ENCODE measurements at regions not wholly inside any gene's neighbourhood (a gene's known extent, or its start where the extent isn't known, plus 50 kb on each side); places are given as distances from the start of the nearest gene placed in this dataset.
"Not testable (repeated sequence)": the region's sequence is repeated elsewhere in the genome, so short reads cannot be mapped to it uniquely, and the experiment has no call there.

DNA sequence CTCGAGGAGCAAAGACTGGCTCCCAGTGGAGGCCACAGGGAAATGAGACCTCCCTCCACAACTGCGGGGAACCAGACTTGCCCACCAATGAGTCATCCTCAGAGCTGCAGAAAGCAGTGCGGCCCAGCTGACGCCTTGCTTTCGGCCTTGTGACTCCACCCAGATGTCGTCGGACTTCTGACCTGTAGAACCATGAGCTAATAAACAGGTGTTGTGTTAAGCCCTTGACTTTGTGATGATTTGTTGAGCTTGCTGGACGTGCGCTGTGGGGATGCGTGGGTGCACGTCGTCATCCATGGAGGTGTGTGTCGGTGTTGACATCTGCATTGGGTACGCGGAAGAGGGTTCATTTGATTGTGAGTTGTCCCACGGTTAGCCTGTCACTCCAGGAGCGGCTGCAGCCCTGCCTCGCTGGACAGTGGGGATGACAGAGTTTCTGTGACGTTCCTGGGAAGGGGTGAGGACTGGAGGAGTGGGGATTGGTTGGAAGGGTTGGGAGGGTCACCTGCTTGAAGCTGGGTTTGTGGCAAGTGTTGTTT lies 154.1 kb downstream of the SH3BP4 start:
- H3K27ac ChIP-seq = no peak overlapping the region
- no peak for DNase-seq (ENCODE audit: low read depth, low spot score)

DNA sequence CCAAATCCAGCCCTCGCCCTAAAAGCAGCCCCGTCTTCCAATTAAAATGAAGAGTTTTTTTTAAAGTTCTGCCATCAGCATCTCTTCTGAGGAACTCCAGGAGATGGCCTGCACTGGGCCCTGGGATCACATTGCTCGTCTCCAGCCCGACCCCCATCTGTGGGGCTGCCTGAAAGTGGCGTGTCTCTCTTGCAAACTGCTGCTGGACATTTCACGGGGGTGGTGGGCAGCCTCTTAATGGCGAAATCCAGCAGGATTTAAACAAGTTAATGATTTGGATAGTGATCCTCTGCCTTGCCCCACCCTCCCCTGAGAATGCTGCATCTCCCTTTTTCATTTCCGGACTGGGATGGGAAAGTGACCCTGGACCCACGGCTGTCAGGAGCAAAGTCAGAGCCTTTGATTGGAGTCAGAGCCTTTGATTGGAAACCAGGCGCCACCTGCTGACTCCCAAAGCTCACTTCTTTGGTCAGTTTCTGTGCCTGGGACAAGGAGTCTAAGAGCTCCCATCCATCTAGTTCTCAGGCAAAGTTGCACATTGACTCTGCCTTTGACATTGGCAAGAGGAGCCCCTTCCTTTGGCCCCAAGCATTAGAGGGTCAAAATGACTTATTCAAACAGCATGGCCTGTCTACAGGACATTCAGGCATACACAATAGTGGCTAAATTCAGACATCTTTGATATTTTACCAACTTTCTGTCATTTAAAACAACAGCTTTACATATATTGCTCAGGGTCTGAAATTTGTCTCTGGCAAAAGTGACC lies 155.2 kb downstream of the SH3BP4 start:
- DNase-seq (ENCODE audit: low read depth, low spot score) = no peak
- no peak overlapping the region for H3K27ac ChIP-seq

DNA sequence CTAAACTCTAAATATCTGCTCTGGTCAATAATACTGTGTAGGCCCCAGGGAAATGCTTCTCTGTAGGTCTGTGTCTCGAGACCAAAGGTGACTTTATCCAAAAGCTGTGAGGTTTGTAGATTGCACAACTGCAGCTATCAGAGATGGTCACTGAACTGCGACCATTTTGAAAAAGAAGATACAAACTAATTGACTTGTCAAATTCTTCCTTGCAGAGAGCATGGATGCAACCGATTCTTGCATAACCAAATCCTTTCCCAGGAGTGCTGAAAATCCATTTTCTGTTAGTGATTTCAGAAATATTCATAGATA lies 155.8 kb downstream of the SH3BP4 start:
- H3K27ac ChIP-seq = no peak overlapping the region
- no peak for DNase-seq (ENCODE audit: low read depth, low spot score)

DNA sequence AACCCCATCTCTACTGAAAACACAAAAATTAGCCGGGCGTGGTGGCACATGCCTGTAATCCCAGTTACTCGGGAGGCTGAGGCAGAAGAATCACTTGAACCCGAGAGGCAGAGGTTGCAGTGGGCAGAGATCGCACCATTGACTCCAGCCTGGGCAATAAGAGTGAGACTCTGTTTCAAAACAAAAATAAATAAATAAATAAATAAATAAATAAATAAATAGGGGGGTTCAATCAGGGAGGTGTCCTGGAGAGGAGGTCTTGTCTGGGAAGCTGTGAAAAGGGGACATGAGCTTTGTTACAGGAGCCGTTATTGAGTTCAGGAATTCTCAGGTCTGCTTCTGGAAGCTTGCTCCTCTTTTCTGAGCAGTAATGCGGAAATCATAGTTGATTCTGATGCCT lies 157.7 kb downstream of the SH3BP4 start:
- not testable (repeated sequence) for DNase-seq (ENCODE audit: low read depth, low spot score); H3K27ac ChIP-seq

DNA sequence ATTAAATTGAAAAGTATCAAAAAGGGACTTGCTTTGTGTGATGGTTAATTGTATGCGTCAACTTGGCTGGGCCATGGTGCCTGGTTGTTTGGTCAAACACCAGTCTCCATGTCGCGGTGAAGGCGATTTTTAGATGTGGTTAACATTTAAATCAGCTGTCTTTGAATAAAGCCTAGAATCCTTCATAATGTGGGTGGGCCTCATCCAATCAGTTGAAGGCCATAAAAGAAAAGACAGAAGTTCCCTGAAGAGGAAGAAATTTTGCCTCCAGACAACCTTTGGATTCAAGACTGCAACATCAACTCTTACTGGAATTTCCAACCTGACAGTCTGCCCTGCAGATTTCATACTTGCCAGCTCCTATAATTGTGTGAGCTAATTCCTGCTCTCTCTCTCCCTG lies 160.5 kb downstream of the SH3BP4 start:
- no peak overlapping the region for H3K27ac ChIP-seq
- DNase-seq (ENCODE audit: low read depth, low spot score) = no peak

DNA sequence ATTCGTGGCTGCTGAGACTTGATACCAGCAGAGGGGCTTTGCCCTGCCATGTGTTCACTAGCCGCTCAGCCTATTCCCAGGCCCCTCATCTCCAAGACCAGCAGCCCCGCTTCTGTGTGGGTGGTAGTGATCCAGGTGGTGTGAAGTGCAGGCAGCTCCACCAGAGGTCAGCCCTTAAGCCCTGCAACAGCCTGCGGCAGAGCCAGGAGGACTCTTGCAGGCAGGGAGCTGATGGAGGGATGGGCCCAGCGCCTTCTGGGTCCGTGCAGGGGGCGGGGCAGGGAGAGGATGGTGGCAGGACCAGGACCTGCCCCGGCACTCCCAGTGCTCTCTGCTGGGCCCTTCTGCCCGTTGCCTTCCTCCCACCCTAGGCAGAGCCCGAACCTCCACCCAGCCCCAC lies 162.0 kb downstream of the SH3BP4 start:
- no peak for DNase-seq (ENCODE audit: low read depth, low spot score)

DNA sequence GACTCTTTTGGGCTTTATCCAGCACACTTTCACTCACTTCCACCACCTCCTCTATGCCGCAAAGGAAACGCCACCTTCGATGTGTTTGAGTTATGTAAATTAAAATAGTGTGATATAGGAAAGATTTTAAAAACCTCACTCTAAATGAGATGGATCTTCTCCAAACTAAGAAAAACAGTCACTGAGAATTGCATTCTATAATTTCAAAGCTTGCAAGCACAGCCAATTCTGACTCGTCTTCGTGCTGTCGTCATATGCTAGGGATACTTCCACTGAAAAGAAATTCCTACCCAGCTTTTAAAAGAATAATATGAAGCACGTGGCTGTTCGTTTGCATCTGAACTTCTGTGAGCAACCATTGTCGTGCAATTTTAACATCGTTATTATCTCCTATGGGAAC lies 162.5 kb downstream of the SH3BP4 start:
- no peak overlapping the region for H3K27ac ChIP-seq
- no peak for DNase-seq (ENCODE audit: low read depth, low spot score)

More for the DNA sequence above, 162.0 kb downstream of the SH3BP4 start:
- no peak overlapping the region for H3K27ac ChIP-seq

DNA sequence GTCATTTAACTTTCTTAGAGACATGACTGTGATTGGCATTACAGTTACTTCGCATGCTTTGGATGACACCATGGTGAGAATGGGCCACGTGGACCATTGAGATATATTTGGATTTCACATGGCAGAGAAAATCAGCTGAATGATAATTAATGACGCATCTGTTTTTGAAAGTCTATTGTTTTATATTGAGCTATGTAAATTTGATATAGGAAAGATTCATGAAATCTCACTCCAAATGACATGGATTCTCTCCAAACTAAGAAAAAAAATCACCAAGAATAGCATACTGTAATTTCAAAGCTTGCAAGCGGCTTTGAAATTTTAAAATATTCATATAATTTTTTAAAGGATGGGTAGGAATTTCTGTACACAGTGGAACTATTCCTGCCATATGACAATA lies 163.7 kb downstream of the SH3BP4 start:
- no peak for DNase-seq (ENCODE audit: low read depth, low spot score)
- no peak overlapping the region for H3K27ac ChIP-seq

DNA sequence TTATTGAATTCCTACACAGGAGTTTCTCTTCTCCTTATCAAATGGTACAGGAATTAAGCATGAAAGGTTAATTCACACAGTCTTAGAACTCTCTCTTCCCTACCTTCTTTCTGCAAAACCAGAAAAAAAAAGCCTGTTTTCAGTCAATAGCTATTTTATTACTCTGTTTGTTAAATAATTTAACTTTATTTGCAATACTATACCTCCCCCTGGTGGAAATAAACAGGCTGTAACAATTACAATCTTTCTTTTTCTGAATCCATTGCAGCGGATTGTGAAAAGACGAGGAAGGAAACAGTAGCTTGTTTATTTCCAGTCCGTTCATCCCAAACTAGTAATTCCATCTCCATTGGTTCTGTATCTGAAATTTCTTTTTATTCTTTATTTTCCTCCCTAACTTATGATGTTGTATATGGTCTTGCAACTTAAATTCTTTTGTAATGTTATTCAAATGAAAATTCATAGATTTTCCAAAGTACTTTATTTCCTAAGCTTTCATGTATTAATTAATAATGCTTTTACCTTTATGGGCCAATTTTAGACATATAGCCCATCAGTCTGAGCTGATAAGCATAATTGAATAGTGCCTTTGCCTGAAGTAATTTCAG lies 165.2 kb downstream of the SH3BP4 start:
- DNase-seq (ENCODE audit: low read depth, low spot score) = no peak

DNA sequence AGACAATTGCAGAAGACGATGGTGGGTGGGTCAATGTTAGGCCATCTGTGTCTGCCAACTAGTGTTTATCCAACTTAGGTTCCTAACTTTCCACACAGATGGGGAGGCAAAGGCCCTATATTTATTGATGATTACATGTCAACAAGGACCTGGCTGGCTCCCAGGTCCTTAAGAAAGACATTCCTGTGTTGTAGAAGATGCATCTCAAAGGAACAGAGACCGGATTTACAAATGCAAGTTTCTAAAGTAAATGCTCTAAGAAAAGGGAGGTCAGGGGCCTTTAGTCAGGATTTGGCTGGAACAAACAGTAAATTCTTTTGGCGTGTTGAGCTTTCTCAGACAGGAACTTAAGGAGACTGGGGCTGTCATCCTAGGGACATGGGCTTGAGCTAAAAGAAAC lies 175.0 kb downstream of the SH3BP4 start:
- no peak overlapping the region for H3K27ac ChIP-seq
- no peak for DNase-seq (ENCODE audit: low read depth, low spot score)

More for the DNA sequence above, 165.2 kb downstream of the SH3BP4 start:
- no peak overlapping the region for H3K27ac ChIP-seq

DNA sequence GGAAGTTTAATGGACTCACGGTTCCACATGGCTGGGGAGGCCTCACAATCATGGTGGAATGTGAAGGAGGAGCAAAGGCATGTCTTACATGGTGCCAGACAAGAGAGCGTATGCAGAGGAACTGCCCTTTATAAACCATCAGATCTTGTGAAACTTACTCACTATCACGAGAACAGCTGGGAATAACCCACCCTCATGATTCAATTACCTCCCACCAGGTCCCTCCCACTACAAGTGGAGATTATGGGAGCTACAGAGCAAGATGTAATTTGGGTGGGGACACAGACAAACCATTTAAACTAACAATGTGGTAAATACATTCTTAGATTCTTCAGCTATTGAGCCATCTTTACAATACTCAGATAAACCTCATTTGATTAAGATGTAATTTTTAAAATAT lies 176.1 kb downstream of the SH3BP4 start:
- no peak overlapping the region for H3K27ac ChIP-seq
- no peak for DNase-seq (ENCODE audit: low read depth, low spot score)

DNA sequence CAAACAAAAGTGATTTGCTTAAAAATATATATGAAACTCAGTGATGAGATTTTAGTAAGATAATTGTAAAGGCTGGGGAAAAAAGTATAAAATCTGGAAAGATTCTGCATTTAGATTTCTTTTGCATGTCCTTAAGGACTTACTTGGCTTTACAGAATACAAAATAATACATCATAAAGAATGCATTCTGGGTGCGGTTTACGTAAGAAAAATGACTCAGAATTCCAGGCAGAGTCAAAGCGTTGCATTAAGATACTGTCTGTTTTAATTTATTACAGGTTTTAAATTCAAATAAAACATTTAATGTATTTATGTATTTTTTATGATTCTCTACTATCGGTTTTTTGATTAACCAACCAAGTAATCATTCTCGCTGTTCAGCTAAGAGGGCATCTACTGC lies 178.0 kb downstream of the SH3BP4 start:
- DNase-seq (ENCODE audit: low read depth, low spot score) = no peak
- H3K27ac ChIP-seq = no peak overlapping the region

DNA sequence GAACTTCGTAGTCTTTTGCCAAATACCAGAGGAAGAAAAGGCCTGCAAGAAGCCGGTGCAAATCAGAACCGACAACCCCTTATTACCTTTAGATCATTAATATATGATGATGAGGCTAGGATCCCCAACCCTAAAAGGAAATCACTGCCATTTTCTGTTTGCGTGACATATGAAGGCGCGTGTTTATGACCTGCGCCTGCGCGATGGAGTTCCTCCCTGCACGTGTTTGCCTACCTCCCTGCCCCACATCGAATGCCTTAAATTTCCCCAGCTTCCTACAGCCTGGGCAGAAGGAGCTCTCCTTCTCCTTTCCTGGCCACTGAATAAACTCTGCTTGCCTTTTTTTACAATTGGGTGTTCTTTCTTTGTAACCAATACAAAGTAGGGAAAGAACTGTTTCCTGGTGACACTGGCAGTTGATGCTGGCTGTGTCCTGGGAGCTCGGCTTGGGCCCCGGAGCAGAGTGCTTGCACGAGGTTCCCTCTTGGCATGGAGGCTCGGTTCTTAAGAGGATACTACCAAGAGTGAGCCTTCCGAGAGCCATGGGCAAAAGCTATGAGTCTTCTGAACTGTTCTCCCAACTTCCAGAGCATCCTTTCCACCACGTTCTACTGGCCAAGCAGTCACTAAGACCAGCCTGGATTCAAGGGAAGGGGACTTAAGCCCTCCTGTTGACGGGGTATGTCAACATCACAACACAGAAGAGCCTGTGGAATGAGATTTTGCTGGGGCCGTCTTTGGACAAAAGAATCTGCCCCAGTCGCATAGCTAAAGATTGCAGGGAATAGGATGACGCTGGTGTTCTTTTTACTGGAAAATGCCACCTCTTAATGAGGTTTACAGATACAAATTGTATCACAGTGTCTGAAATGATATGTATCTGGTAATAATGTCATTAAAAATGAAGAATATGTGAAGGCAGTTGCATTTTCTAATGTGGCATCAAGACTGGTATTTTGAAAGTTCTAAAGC lies 179.8 kb downstream of the SH3BP4 start:
- H3K27ac ChIP-seq = no peak overlapping the region
- DNase-seq (ENCODE audit: low read depth, low spot score) = no peak

DNA sequence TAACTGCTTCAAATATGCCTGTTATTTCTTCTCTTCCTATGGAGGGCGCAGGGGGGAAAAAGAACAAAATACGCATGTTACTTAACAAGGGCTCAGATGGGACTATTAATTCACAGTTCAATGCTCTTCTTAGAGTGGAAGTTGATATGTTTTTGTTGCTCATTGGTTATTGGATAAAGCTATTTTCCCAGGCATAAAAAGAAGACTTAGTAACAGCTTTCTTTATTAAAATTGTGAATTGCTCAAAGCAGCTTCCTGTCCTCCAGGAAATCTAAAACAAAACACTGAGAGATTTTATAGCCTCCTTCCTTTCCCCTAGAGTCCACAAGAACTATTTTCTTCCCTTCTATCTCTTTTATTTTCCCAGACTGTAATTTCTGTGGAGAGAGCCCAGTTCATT lies 180.8 kb downstream of the SH3BP4 start:
- no peak overlapping the region for H3K27ac ChIP-seq
- no peak for DNase-seq (ENCODE audit: low read depth, low spot score)

DNA sequence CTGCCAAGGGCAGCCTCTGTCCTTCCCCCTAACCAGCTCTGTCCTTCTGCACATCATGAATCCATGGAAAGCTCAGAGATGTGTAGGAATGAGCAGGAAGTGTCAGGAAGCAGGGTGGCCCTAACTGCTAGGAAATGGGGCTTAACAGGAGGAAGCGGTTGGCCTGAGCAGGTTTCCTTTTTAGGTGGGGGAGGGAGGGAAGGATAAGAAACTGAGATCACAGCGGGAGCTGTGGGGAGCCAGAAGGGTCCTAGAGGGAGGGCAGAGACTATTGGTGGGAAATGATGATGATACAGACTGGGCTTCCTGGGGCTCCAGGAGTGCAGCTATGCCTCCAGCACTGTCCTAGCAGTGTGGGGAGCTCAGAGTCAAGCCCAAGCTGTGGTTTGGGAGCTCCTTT lies 182.0 kb downstream of the SH3BP4 start:
- no peak for DNase-seq (ENCODE audit: low read depth, low spot score)

DNA sequence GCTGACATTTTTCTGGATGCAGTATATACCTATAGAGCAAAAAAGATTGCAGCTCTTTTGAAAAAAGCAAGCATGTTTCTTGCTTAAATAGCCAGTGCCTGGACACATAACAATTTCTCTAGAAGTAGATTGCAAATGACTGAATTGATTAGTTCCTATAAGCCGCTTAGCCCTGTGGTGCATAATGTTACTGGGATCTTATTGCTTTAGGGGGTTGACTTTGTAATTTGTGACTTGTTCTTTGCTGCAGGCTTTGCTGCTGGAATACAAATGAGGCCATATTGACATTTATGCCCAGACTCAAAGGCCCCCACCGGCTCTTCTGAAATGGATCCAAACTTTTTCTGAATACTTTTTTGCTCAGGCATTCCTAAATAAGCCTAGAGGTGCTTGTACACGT lies 182.6 kb downstream of the SH3BP4 start:
- no peak overlapping the region for H3K27ac ChIP-seq
- DNase-seq (ENCODE audit: low read depth, low spot score) = no peak

More for the DNA sequence above, 182.0 kb downstream of the SH3BP4 start:
- no peak overlapping the region for H3K27ac ChIP-seq

DNA sequence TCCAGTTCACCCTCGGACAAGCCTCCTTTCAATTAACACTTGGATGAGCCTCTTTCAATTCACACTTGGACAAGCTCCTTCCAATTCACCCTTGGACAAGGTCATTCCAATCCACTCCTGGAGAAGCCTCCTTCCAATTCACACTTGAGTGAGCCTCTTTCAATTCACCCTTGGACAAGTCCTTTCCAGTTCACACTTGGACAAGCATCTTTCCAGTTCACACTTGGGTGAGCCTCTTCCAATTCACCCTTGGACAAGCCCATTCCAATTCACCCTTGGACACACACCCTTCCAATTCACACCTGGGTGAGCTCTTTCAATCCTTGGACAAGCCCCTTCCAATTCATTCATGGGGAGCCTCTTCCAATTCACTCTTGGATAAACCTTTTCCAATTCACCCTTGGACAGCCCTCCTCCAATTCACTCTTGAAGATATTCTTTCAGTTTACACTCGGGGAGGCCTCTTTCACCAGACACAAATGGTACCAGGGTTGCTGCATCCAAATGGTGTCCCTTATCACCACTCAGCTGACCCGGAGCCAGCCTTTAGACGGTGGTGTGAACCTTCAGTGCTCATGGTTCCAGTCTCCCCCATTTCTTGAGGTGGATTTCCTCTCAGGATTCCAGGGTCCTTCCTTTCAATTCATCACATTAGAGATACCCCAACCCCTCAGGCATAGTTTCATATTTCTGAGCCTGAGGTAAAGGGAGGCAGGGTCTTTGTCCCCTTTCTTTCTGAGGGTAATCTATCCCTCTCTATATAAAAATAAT lies 183.6 kb downstream of the SH3BP4 start:
- DNase-seq (ENCODE audit: low read depth, low spot score) = no peak
- no peak overlapping the region for H3K27ac ChIP-seq

DNA sequence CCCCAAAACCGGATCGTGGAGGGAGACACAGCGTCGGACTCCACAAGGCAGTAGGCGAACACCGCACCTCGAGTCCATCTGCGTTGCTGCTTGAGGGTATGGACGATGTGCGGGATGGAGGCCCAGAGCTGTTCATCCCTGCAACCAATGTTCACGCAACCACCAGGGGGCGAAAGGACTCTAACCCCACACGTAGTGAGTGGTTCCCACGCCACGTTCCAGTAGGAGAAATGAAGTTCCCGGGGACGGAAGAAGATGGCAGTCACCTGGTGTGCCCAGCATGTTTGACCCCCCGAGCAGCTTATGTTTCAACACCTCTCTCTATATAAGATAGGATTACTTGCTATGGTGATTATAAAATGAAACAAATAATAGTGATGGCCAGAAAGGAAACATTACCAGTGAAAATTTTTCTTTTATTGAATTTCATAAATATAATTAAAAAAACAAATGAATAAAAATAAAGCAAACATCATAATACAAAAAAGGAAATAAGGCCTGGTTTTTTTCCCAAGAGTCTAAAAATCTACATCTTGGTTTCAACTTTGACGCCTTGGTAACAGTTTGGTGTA lies 184.3 kb downstream of the SH3BP4 start:
- H3K27ac ChIP-seq = no peak overlapping the region
- no peak for DNase-seq (ENCODE audit: low read depth, low spot score)

DNA sequence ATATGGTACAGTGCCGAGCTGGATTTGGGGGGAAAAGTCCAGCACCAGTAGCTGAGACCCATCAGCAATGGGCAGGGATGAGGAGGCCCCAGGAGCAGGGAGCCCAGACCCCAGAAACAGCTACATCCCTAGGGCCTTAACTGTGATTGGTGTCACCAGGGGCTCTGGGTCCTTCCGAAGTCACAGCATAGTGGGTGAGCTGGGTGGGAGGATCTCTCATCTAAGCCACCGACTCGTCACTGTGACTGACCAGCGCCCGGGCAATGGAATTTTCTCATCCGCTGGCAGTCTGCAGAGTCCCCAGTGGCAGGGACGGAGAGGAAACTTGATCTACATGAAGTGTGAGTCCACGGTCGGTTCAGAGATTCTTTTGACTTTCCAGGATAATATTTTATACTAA lies 186.5 kb downstream of the SH3BP4 start:
- no peak for DNase-seq (ENCODE audit: low read depth, low spot score)

More for the DNA sequence above, 186.5 kb downstream of the SH3BP4 start:
- no peak overlapping the region for H3K27ac ChIP-seq

All from epithelial cell of prostate (primary cell).